ENCODE measurements at regions not wholly inside any gene's neighbourhood (a gene's known extent, or its start where the extent isn't known, plus 50 kb on each side); places are given as distances from the start of the nearest gene placed in this dataset.

- H3K4me1 ChIP-seq (ENCODE audit: control insufficient read depth, insufficient read depth, low read length), result no peaks in the 10 kb centered on the region
- no peaks in the 10 kb centered on the region for H3K27me3 ChIP-seq (ENCODE audit: control insufficient read depth, insufficient read depth, low read length)
- no peaks in the 10 kb centered on the region for H3K36me3 Mint-ChIP-seq
- TF ChIP-seq, protein P1, sequence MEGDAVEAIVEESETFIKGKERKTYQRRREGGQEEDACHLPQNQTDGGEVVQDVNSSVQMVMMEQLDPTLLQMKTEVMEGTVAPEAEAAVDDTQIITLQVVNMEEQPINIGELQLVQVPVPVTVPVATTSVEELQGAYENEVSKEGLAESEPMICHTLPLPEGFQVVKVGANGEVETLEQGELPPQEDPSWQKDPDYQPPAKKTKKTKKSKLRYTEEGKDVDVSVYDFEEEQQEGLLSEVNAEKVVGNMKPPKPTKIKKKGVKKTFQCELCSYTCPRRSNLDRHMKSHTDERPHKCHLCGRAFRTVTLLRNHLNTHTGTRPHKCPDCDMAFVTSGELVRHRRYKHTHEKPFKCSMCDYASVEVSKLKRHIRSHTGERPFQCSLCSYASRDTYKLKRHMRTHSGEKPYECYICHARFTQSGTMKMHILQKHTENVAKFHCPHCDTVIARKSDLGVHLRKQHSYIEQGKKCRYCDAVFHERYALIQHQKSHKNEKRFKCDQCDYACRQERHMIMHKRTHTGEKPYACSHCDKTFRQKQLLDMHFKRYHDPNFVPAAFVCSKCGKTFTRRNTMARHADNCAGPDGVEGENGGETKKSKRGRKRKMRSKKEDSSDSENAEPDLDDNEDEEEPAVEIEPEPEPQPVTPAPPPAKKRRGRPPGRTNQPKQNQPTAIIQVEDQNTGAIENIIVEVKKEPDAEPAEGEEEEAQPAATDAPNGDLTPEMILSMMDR (IDR thresholded peaks at IDR 0.05), result no peak
- no peaks in the 10 kb centered on the region for H3K36me3 ChIP-seq (ENCODE audit: control insufficient read depth, insufficient read depth, low read length)
- peaks cover 0 to 5% of the 10 kb centered on the region in 2 donors for H3K4me1 Mint-ChIP-seq
- no peaks in the 10 kb centered on the region for H3K9me3 Mint-ChIP-seq
- H3K9me3 ChIP-seq (ENCODE audit: control insufficient read depth, insufficient read depth, low read length), result no peaks in the 10 kb centered on the region
- 93% methylated on average over 8 of the region's 8 CpGs for WGBS (ENCODE audit: insufficient coverage)
- no peak for ATAC-seq
- intact Hi-C loops (cut with micrococcal nuclease), result loop anchor here (5.0 kb wide), 2 partner anchors 247 to 263 kb away; no protein-coding TSS in a partner anchor
- DNase-seq, result no peak
- peaks cover 17 to 44% of the 10 kb centered on the region in 2 donors for H3K27me3 Mint-ChIP-seq (ENCODE audit: low read depth in 2 of 2)
- H3K27ac Mint-ChIP-seq, result no peak overlapping the region
- no peak overlapping the region for H3K4me3 Mint-ChIP-seq
- no peak overlapping the region for H3K4me3 ChIP-seq (ENCODE audit: low read length)
- H3K27ac ChIP-seq (ENCODE audit: low read length), result no peak overlapping the region
Observed at GRCh38 chr1:184219883-184220282, 166.9 kb upstream of the C1orf21 start.

DNA sequence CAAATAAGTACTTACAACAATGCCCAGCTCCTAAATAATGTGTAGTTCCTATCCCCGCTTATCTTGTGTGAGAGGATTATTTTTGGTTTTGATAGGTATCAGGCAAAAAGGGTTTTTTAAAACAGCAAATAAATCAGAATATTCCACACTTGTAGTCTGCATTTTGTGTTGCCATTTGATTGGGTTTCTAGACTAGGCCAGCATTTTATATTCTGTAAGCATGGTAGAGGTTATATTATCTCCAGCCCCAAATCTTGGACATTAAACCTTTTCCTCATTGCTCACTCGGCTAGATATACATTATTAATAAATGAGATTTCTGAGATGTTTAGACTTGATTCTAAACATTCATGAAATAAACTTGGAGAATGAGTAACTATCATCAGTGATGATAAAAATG is 165.7 kb upstream of the C1orf21 start:
- H3K27ac Mint-ChIP-seq, result no peak overlapping the region

GRCh38 chr1:184222652-184223052 is 164.2 kb upstream of the C1orf21 start:
- no peaks in the 10 kb centered on the region for H3K36me3 ChIP-seq (ENCODE audit: control insufficient read depth, insufficient read depth, low read length)
- Mint-ChIP-seq H3K36me3 (no peaks in the 10 kb centered on the region), H3K4me3 (peak overlapping the region; percentile 1), H3K27me3 (ENCODE audit: low read depth in 2 of 2) (peaks cover 10 to 18% of the 10 kb centered on the region in 2 donors), H3K4me1 (peaks cover 0 to 5% of the 10 kb centered on the region in 2 donors), H3K9me3 (no peaks in the 10 kb centered on the region), H3K27ac (no peak overlapping the region)
- H3K4me3 ChIP-seq (ENCODE audit: low read length), result no peak overlapping the region
- ATAC-seq, result peak; percentile 60 to 76 (median 75)
- H3K27me3 ChIP-seq (ENCODE audit: control insufficient read depth, insufficient read depth, low read length), result no peaks in the 10 kb centered on the region
- intact Hi-C loops (cut with micrococcal nuclease), result loop anchor here (1.0 to 5.0 kb wide), 4 partner anchors 147 to 567 kb away; no protein-coding TSS in a partner anchor
- 26% methylated on average over 8 of the region's 9 CpGs for WGBS (ENCODE audit: insufficient coverage)
- no peaks in the 10 kb centered on the region for H3K4me1 ChIP-seq (ENCODE audit: control insufficient read depth, insufficient read depth, low read length)
- DNase-seq, result peak; percentile 39 to 63
- TF ChIP-seq, protein P1 (IDR thresholded peaks at IDR 0.05), result peak; percentile 92
- no peaks in the 10 kb centered on the region for H3K9me3 ChIP-seq (ENCODE audit: control insufficient read depth, insufficient read depth, low read length)
- no peak overlapping the region for H3K27ac ChIP-seq (ENCODE audit: low read length)

More for the DNA sequence above, 165.7 kb upstream of the C1orf21 start:
- no peaks in the 10 kb centered on the region for H3K36me3 Mint-ChIP-seq
- DNase-seq (no peak), ATAC-seq (no peak)
- H3K4me3 ChIP-seq (ENCODE audit: low read length), result no peak overlapping the region
- H3K27ac ChIP-seq (ENCODE audit: low read length), result no peak overlapping the region
- no peak overlapping the region for H3K4me3 Mint-ChIP-seq
- TF ChIP-seq, protein P1 (IDR thresholded peaks at IDR 0.05), result no peak
- intact Hi-C loops (cut with micrococcal nuclease), result loop anchor here (5.0 kb wide), 2 partner anchors 246 to 264 kb away; no protein-coding TSS in a partner anchor
- H3K27me3 Mint-ChIP-seq (ENCODE audit: low read depth in 2 of 2), result peaks cover 12 to 32% of the 10 kb centered on the region in 2 donors
- H3K36me3 ChIP-seq (ENCODE audit: control insufficient read depth, insufficient read depth, low read length), result no peaks in the 10 kb centered on the region
- no CpG with 5 or more reads among the region's 2 CpGs for WGBS (ENCODE audit: insufficient coverage)
- no peaks in the 10 kb centered on the region for H3K27me3 ChIP-seq (ENCODE audit: control insufficient read depth, insufficient read depth, low read length)
- H3K4me1 ChIP-seq (ENCODE audit: control insufficient read depth, insufficient read depth, low read length), result no peaks in the 10 kb centered on the region
- H3K9me3 Mint-ChIP-seq, result no peaks in the 10 kb centered on the region
- H3K9me3 ChIP-seq (ENCODE audit: control insufficient read depth, insufficient read depth, low read length), result no peaks in the 10 kb centered on the region
- peaks cover 0 to 5% of the 10 kb centered on the region in 2 donors for H3K4me1 Mint-ChIP-seq

DNA sequence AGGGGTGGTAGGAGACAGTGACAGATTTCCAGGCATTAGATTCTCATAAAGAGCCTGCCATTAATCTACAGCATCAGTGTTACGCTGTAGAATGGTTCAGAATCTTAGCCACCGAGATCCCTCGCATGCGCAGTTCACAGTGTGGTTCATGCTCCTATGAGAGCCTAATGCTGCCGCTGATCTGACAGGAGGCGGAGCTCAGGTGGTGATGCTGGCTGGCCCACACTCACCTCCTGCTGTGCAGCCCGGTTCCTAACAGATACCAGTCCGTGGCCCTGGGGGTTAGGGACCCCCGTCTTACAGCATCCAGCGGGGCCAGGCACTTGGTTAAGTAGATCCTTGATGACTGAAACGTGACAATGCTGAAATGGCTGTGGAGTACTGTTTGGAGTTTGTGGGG is 163.6 kb upstream of the C1orf21 start:
- H3K27ac Mint-ChIP-seq, result no peak overlapping the region
- no peaks in the 10 kb centered on the region for H3K36me3 Mint-ChIP-seq
- peaks cover 0 to 5% of the 10 kb centered on the region in 2 donors for H3K4me1 Mint-ChIP-seq
- Histone ChIP-seq H3K4me3 (ENCODE audit: low read length) (no peak overlapping the region), H3K4me1 (ENCODE audit: control insufficient read depth, insufficient read depth, low read length) (no peaks in the 10 kb centered on the region), H3K27ac (ENCODE audit: low read length) (no peak overlapping the region), H3K27me3 (ENCODE audit: control insufficient read depth, insufficient read depth, low read length) (no peaks in the 10 kb centered on the region), H3K9me3 (ENCODE audit: control insufficient read depth, insufficient read depth, low read length) (no peaks in the 10 kb centered on the region), H3K36me3 (ENCODE audit: control insufficient read depth, insufficient read depth, low read length) (no peaks in the 10 kb centered on the region)
- H3K27me3 Mint-ChIP-seq (ENCODE audit: low read depth in 2 of 2), result peaks cover 6 to 13% of the 10 kb centered on the region in 2 donors
- TF ChIP-seq, protein P1 (IDR thresholded peaks at IDR 0.05), result no peak
- ATAC-seq (peak in 1 of 3 donors; percentile 48), DNase-seq (peak in 1 of 2 donors; percentile 30)
- WGBS (ENCODE audit: insufficient coverage), result 87% methylated on average over 11 of the region's 11 CpGs
- no peaks in the 10 kb centered on the region for H3K9me3 Mint-ChIP-seq
- intact Hi-C loops (cut with micrococcal nuclease), result loop anchor here (5.0 kb wide), 2 partner anchors 244 to 266 kb away; no protein-coding TSS in a partner anchor
- H3K4me3 Mint-ChIP-seq, result peak overlapping the region; percentile 1

Measured in natural killer cell (primary cell).